ENCODE measurements at regions not wholly inside any gene's neighbourhood (a gene's known extent, or its start where the extent isn't known, plus 50 kb on each side); places are given as distances from the start of the nearest gene placed in this dataset.

DNA sequence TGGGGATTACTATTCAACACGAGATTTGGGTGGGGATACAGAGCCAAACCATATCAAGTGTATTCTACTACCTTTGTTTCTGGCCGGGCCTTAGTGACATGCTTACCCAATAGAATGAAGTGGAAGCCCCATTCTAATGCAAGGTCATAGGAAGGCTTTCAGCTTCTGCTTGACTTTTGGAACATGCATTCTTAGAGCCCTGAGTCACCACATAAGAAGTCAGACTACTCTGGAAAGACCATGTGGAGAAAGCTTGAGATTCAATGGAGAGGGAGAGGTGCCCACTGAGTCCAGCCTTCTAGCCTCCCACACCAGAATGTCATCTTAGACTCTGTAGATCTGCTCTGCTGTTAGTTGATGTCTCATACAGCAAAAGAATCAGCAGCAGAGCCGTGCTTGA, 155.7 kb upstream of the FBN2 start:
- H3K27me3 Mint-ChIP-seq (ENCODE audit: unreplicated experiment) = no peaks in the 10 kb centered on the region
- H3K36me3 Mint-ChIP-seq (ENCODE audit: insufficient read depth, unreplicated experiment) = no peaks in the 10 kb centered on the region
- no peaks in the 10 kb centered on the region for H3K9me3 Mint-ChIP-seq (ENCODE audit: low read depth, unreplicated experiment)
- TF ChIP-seq, protein P1, sequence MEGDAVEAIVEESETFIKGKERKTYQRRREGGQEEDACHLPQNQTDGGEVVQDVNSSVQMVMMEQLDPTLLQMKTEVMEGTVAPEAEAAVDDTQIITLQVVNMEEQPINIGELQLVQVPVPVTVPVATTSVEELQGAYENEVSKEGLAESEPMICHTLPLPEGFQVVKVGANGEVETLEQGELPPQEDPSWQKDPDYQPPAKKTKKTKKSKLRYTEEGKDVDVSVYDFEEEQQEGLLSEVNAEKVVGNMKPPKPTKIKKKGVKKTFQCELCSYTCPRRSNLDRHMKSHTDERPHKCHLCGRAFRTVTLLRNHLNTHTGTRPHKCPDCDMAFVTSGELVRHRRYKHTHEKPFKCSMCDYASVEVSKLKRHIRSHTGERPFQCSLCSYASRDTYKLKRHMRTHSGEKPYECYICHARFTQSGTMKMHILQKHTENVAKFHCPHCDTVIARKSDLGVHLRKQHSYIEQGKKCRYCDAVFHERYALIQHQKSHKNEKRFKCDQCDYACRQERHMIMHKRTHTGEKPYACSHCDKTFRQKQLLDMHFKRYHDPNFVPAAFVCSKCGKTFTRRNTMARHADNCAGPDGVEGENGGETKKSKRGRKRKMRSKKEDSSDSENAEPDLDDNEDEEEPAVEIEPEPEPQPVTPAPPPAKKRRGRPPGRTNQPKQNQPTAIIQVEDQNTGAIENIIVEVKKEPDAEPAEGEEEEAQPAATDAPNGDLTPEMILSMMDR (IDR thresholded peaks at IDR 0.05; ENCODE audit: unreplicated experiment) = no peak
- H3K27ac Mint-ChIP-seq (ENCODE audit: unreplicated experiment) = no peak overlapping the region
- no peak overlapping the region for H3K4me3 Mint-ChIP-seq (ENCODE audit: low read depth, unreplicated experiment)
- CTCF ChIA-PET = no interaction called here
- no peak for DNase-seq
- BruUV-seq (replicated peaks) = no TSS peak
- intact Hi-C loops (cut with micrococcal nuclease; ENCODE audit: unreplicated experiment) = no loop called here
- H3K4me1 Mint-ChIP-seq (ENCODE audit: low read depth, unreplicated experiment) = no peaks in the 10 kb centered on the region

DNA sequence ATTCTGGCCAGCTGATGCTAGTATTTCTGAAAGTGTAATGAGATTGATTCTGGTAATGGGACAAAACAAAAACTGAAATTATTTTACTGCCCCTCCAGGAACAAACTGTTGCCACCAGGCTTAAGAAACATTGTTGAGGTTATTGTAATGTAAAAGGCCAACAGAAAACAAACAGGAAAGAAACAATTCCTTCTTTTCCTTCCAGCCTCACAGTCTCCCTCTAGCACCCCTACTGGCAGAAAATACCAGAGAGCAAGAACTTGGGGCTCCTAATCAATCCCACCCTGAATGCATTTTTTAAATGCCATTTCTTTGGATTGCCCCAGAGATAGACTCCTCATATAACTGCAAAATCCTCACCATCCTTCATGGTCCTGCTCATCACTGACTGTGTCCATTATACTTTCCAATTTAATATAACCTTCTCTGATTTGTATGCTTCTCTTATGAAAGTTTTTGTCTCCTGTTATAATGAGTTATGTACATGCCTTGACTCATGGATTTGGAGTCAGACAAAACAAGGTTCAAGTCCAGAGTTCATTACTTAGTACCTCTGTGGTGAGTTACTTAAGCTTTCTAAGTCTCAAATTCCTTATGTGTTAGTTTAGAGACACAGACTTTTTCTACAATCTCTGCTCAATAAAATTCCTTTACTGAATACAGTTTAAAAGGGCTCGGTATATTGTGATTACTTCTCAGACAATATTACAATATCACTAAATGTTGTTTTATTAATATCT, 157.9 kb upstream of the FBN2 start:
- Mint-ChIP-seq H3K9me3 (ENCODE audit: low read depth, unreplicated experiment) (no peaks in the 10 kb centered on the region), H3K4me1 (ENCODE audit: low read depth, unreplicated experiment) (no peaks in the 10 kb centered on the region), H3K27me3 (ENCODE audit: unreplicated experiment) (no peaks in the 10 kb centered on the region), H3K27ac (ENCODE audit: unreplicated experiment) (no peak overlapping the region), H3K36me3 (ENCODE audit: insufficient read depth, unreplicated experiment) (no peaks in the 10 kb centered on the region), H3K4me3 (ENCODE audit: low read depth, unreplicated experiment) (no peak overlapping the region)
- peak; percentile 19 for DNase-seq
- BruUV-seq (replicated peaks) = no TSS peak
- CTCF ChIA-PET = no interaction called here
- intact Hi-C loops (cut with micrococcal nuclease; ENCODE audit: unreplicated experiment) = no loop called here
- TF ChIP-seq, protein P1 (IDR thresholded peaks at IDR 0.05; ENCODE audit: unreplicated experiment) = peak; percentile 68

DNA sequence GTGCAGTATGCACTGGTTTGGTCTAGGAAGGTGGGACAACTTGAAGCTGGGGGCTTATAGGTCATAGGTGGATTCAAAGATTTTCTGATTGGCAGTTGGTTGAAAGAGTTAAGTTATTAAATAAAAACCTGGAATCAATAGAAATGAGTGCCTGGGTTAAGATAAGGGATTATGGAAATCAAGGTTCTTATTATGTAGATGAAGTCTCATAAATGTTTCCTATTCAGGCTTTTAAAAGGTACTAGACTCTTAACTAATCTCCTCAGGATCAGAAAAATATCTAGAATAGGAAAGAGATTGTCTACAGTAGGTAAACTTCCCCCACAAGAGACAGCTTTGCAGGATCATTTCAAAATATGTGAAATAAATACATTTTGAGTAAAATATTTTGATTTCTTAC, 163.3 kb upstream of the FBN2 start:
- CTCF ChIA-PET = no interaction called here
- no TSS peak for BruUV-seq (replicated peaks)
- Mint-ChIP-seq H3K36me3 (ENCODE audit: insufficient read depth, unreplicated experiment) (no peaks in the 10 kb centered on the region), H3K4me3 (ENCODE audit: low read depth, unreplicated experiment) (no peak overlapping the region), H3K27ac (ENCODE audit: unreplicated experiment) (no peak overlapping the region), H3K9me3 (ENCODE audit: low read depth, unreplicated experiment) (peaks cover 7% of the 10 kb centered on the region), H3K4me1 (ENCODE audit: low read depth, unreplicated experiment) (no peaks in the 10 kb centered on the region), H3K27me3 (ENCODE audit: unreplicated experiment) (no peaks in the 10 kb centered on the region)
- intact Hi-C loops (cut with micrococcal nuclease; ENCODE audit: unreplicated experiment) = no loop called here
- no peak for DNase-seq
- TF ChIP-seq, protein P1 (IDR thresholded peaks at IDR 0.05; ENCODE audit: unreplicated experiment) = no peak

DNA sequence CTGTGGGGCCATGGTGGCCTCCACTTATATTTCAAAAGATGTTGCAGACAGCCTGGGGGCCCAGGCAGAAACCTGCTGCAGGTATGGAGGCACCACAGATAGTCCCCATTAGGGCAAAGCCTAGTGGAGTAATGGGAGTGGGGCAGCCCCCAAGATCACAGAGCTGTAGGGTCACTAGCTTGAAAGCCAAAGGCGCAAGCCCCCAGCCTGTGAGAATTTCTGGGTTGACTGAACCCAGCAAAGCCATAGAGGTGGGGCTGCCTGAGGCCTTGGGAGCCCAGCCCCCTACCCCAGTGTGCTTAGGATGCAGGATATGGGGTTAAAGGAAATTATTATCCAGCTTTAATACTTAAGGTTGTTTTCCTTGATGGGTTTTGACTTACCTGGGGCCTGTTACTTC, 165.3 kb upstream of the FBN2 start:
- CTCF ChIA-PET = no interaction called here
- no TSS peak for BruUV-seq (replicated peaks)
- intact Hi-C loops (cut with micrococcal nuclease; ENCODE audit: unreplicated experiment) = no loop called here
- DNase-seq = no peak
- H3K27ac Mint-ChIP-seq (ENCODE audit: unreplicated experiment) = no peak overlapping the region
- no peaks in the 10 kb centered on the region for H3K4me1 Mint-ChIP-seq (ENCODE audit: low read depth, unreplicated experiment)
- no peaks in the 10 kb centered on the region for H3K36me3 Mint-ChIP-seq (ENCODE audit: insufficient read depth, unreplicated experiment)
- peaks cover 9% of the 10 kb centered on the region for H3K9me3 Mint-ChIP-seq (ENCODE audit: low read depth, unreplicated experiment)
- TF ChIP-seq, protein P1 (IDR thresholded peaks at IDR 0.05; ENCODE audit: unreplicated experiment) = no peak
- no peak overlapping the region for H3K4me3 Mint-ChIP-seq (ENCODE audit: low read depth, unreplicated experiment)
- H3K27me3 Mint-ChIP-seq (ENCODE audit: unreplicated experiment) = no peaks in the 10 kb centered on the region

Data from Calu3 (cell line).